Adrenal gland (tissue), 9 donors: ENCODE measurements at regions not wholly inside any gene's neighbourhood (a gene's known extent, or its start where the extent isn't known, plus 50 kb on each side); places are given as distances from the start of the nearest gene placed in this dataset.
"Not testable (repeated sequence)": the region's sequence is repeated elsewhere in the genome, so short reads cannot be mapped to it uniquely, and the experiment has no call there.

Source experiments
- DNase-seq, 7 donors: peaks; one replicate each; pipeline ENCODE4 v3.0.0-alpha.2; 2019 to 2020
- H3K27ac ChIP-seq, 5 donors: fragments of 200-600 bp; sonication (generic) in 4 of 5; 1 replicate in 3 of 5; 2 replicates in 2 of 5; pipeline versions ENCODE4 v1.5.1 to v1.8.0; 2016 to 2020; ENCODE audit warnings: mild to moderate bottlenecking in 1 of 5
- H3K27me3 ChIP-seq: fragments of 200-600 bp; 2 replicates; pipeline ENCODE4 v1.8.0; 2021
- H3K36me3 ChIP-seq, 2 donors: fragments of 200-600 bp; replicated peaks in 1 of 2; 1 replicate in 1 of 2; 2 replicates in 1 of 2; pipeline versions ENCODE4 v1.5.1 to v1.8.0; 2018 to 2022
- H3K4me1 ChIP-seq, 2 donors: fragments of 200-600 bp; replicated peaks in 1 of 2; 1 replicate in 1 of 2; 2 replicates in 1 of 2; pipeline versions ENCODE4 v1.5.1 to v1.8.0; 2018 to 2021
- H3K4me3 ChIP-seq, 4 donors: fragments of 200-600 bp; sonication (generic) in 3 of 4; one replicate each; pipeline ENCODE4 v1.5.1; 2016 to 2018
- H3K9me3 ChIP-seq, 3 donors: fragments of 200-600 bp; sonication (generic) in 1 of 3; replicated peaks in 1 of 3; 1 replicate in 2 of 3; 2 replicates in 1 of 3; pipeline versions ENCODE4 v1.5.1 to v1.8.0; 2016 to 2021
- CTCF ChIP-seq, 6 experiments: fragments of 450-650 bp in 4 of 6; fragments of 200-600 bp in 2 of 6; sonication (generic) in 1 of 6; IDR thresholded peaks; 1 replicate in 5 of 6; 2 replicates in 1 of 6; pipeline versions ENCODE4 v1.5.1 to v1.8.0; 2016 to 2021; ENCODE audit warnings: antibody characterized with exemption in 6 of 6, mild to moderate bottlenecking in 2 of 6, moderate library complexity in 1 of 6
- POLR2A ChIP-seq, 2 donors: fragments of 450-650 bp; IDR thresholded peaks; one replicate each; pipeline ENCODE4 v1.6.1; 2017; ENCODE audit warnings: antibody characterized with exemption in 2 of 2, mild to moderate bottlenecking in 2 of 2, moderate library complexity in 1 of 2
- WGBS, 4 donors: extraction: QIAGEN DNeasy Blood & Tissue Kit in 2 of 4; methylation state at CpG; one replicate each; pipeline versions ENCODE4 v1.1.5 to v1.1.7; 2013 to 2017; 5-methylcytosine and 5-hydroxymethylcytosine counted together
- intact Hi-C, 2 donors: fragments of 100-400 bp; cut with DNase I; formaldehyde crosslinking; loops; one replicate each; pipeline versions ENCODE4 v1.14.1 to v1.15.0; 2022 to 2023
- donor health status: healthy with polysubstance abuse.
- donor health status: Bipolar disorder and iron deficiency.
- donor health status: DM: yes; HTN: yes; CAD: no.
- donor health status: DM: no; HTN: no; CAD: no.
- donor health status: DM: no; HTN: no; CAD: no.

DNA sequence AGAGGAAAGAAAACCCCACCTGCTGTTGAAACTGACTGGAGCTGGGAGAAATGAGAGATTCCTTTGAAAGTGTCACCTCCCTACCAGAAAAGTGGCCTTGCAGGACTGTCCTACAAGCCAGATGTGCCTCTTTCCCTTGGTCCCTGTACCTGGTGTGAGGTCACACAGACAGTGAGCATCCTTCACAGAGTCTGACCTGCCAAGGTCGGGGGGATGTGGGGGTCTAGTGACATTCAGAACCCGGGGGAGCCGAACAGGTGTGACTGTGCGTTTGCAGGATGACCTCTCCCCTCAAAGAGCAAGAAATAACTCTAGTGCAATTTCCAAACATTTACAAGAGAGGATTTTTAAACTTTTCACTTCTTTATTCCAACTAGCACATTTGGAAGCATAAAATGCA lies 93.4 kb upstream of the ZNF479 start:
- TF ChIP-seq POLR2A (IDR thresholded peaks at IDR 0.05) (no peak), CTCF (IDR thresholded peaks at IDR 0.05) (no peak)
- intact Hi-C loops: no loop called here
- Histone ChIP-seq H3K27me3 (no peaks in the 10 kb centered on the region), H3K9me3 (no peaks in the 10 kb centered on the region), H3K36me3 (no peaks in the 10 kb centered on the region), H3K4me3 (no peak overlapping the region), H3K4me1 (no peaks in the 10 kb centered on the region), H3K27ac (no peak overlapping the region)
- no peak for DNase-seq
- WGBS, 4 donors: 68 to 76% (median 73%) methylated on average over 4 of the region's 4 CpGs

DNA sequence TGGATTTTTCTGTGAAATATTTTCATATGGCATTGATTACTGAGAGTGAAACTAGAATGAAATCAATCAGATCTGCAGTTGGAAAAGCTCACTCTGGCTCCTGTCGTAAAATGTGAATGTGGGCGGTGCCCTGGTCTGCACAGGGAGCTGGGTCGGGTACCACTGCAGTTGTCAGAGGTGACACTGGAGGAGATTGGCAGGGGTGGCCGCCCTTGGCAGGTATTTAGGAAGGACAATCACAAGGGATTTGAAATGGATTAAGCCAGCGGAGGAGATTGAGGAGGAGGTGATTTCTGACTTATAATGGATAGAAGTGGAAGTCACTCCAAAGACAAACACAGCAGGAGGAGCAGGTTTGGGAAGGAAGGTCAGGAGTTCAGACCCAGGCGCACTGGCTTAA lies 109.0 kb upstream of the ZNF479 start:
- not testable (repeated sequence) for H3K4me1 ChIP-seq, H3K36me3 ChIP-seq, H3K27me3 ChIP-seq, DNase-seq, H3K27ac ChIP-seq, H3K4me3 ChIP-seq, H3K9me3 ChIP-seq
- WGBS, 4 donors: 78 to 86% (median 82%) methylated on average over 6 of the region's 6 CpGs
- intact Hi-C loops: loop anchor here in 1 of 2 donors (10.0 kb wide), 1 partner anchor 56 kb away; no protein-coding TSS in a partner anchor

DNA sequence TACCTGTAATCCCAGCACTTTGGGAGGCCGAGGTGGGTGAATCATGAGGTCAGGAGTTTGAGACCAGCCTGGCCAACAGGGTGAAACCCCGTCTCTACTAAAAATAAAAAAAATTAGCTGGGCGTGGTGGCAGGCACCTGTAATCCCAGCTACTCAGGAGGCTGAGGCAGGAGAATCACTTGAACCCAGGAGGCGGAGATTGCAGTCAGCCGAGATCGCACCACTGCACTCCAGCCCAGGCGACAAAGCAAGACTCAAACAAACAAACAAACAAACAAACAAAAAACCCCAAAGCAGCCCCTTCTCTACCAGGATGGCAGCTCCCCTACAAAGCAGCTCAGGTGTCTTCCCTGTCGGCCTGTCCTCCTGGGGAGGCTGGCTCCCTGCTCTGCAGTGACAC lies 111.3 kb upstream of the ZNF479 start:
- not testable (repeated sequence) for H3K9me3 ChIP-seq, H3K27ac ChIP-seq, H3K27me3 ChIP-seq, H3K36me3 ChIP-seq, DNase-seq, H3K4me1 ChIP-seq, H3K4me3 ChIP-seq
- WGBS, 4 donors: 77 to 87% (median 79%) methylated on average over 7 to 8 of the region's 8 CpGs
- intact Hi-C loops: loop anchor here in 1 of 2 donors (10.0 kb wide), 1 partner anchor 59 kb away; no protein-coding TSS in a partner anchor

- not testable (repeated sequence) for DNase-seq, H3K9me3 ChIP-seq, H3K27me3 ChIP-seq, H3K4me1 ChIP-seq, H3K4me3 ChIP-seq, H3K27ac ChIP-seq, H3K36me3 ChIP-seq
- 74 to 84% (median 79%) methylated on average over 7 to 11 of the region's 11 CpGs for WGBS, 4 donors
- intact Hi-C loops: loop anchor here in 1 of 2 donors (10.0 kb wide), 1 partner anchor 60 kb away; no protein-coding TSS in a partner anchor
Measured at GRCh38 chr7:57244345-57244980, 112.2 kb upstream of the ZNF479 start.

- Histone ChIP-seq H3K4me1 (no peaks in the 10 kb centered on the region), H3K27ac (no peak overlapping the region), H3K36me3 (no peaks in the 10 kb centered on the region), H3K9me3 (no peaks in the 10 kb centered on the region), H3K27me3 (no peaks in the 10 kb centered on the region), H3K4me3 (no peak overlapping the region)
- DNase-seq: no peak
- no peak for TF ChIP-seq POLR2A (IDR thresholded peaks at IDR 0.05)
- TF ChIP-seq CTCF (IDR thresholded peaks at IDR 0.05): no peak
- WGBS, 4 donors: 67 to 84% (median 68%) methylated on average over 2 to 4 of the region's 4 CpGs
- intact Hi-C loops: loop anchor here in 1 of 2 donors (10.0 kb wide), 1 partner anchor 60 kb away; no protein-coding TSS in a partner anchor
Measured at GRCh38 chr7:57245206-57245605, 113.0 kb upstream of the ZNF479 start.

- WGBS, 4 donors: 17 to 50% (median 19%) methylated on average over 1 to 2 of the region's 2 CpGs
- TF ChIP-seq CTCF (IDR thresholded peaks at IDR 0.05) (no peak), POLR2A (IDR thresholded peaks at IDR 0.05) (no peak)
- Histone ChIP-seq H3K27ac (no peak overlapping the region), H3K27me3 (no peaks in the 10 kb centered on the region), H3K4me1 (no peaks in the 10 kb centered on the region), H3K36me3 (no peaks in the 10 kb centered on the region), H3K4me3 (no peak overlapping the region), H3K9me3 (no peaks in the 10 kb centered on the region)
- no peak for DNase-seq
- intact Hi-C loops: no loop called here
Measured at GRCh38 chr7:57250801-57251200, 118.6 kb upstream of the ZNF479 start.
